ENCODE measurements at regions not wholly inside any gene's neighbourhood (a gene's known extent, or its start where the extent isn't known, plus 50 kb on each side); places are given as distances from the start of the nearest gene placed in this dataset.

DNA sequence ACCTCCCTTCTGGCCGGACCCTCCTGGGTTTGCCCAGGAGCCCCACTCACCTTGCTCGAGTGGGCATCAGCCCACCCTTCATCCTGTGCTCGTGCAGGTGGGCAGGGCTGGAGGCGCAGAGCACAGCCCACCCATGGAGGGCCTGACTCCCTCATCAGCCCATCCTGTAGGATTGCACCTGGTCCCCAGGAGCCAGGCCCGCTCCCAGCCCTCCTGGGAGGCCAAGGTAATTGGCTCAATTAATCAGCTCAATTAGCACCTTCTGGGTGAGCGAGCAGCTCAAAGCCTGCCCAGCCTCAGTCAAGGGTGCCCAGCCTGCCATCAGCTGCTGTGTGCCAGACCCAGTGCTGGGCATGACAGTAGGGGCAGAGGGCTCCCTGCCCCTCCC is 58.1 kb upstream of the NECTIN1 start:
- Histone ChIP-seq H3K4me3 (no peak overlapping the region), H3K9me2 (replicated peaks; ENCODE audit: insufficient read depth) (no peaks in the 10 kb centered on the region), H3K9me3 (ENCODE audit: low read depth) (no peaks in the 10 kb centered on the region), H3K79me2 (no peaks in the 10 kb centered on the region), H3K27me3 (no peaks in the 10 kb centered on the region), H3K27ac (no peak overlapping the region), H3K4me1 (ENCODE audit: insufficient read depth) (no peaks in the 10 kb centered on the region), H2AFZ (no peak overlapping the region), H4K20me1 (ENCODE audit: insufficient read depth, poor library complexity, severe bottlenecking) (no peaks in the 10 kb centered on the region), H3K4me2 (no peak overlapping the region), H3K36me3 (replicated peaks; ENCODE audit: insufficient read depth, low read depth) (no peaks in the 10 kb centered on the region)
- no peak for DNase-seq (ENCODE audit: low spot score)
- WGBS (ENCODE audit: low lambda C conversion rate, missing lambda C conversion rate), result 85% methylated on average over 6 of the region's 6 CpGs
- TF ChIP-seq EZH2 (IDR thresholded peaks at IDR 0.05; ENCODE audit: borderline replicate concordance), result no peak
- TF ChIP-seq CTCF (IDR thresholded peaks at IDR 0.05; ENCODE audit: poor library complexity), result no peak
- TF ChIP-seq EZH2phosphoT487 (IDR thresholded peaks at IDR 0.05; ENCODE audit: low read depth, severe bottlenecking, unreplicated experiment), result no peak

- no peaks in the 10 kb centered on the region for H3K9me2 ChIP-seq (replicated peaks; ENCODE audit: insufficient read depth)
- H3K4me1 ChIP-seq (ENCODE audit: insufficient read depth), result no peaks in the 10 kb centered on the region
- no peaks in the 10 kb centered on the region for H3K9me3 ChIP-seq (ENCODE audit: low read depth)
- no peak overlapping the region for H3K27ac ChIP-seq
- no peaks in the 10 kb centered on the region for H4K20me1 ChIP-seq (ENCODE audit: insufficient read depth, poor library complexity, severe bottlenecking)
- 90% methylated on average over 10 of the region's 10 CpGs for WGBS (ENCODE audit: low lambda C conversion rate, missing lambda C conversion rate)
- H3K4me2 ChIP-seq, result no peak overlapping the region
- no peak for DNase-seq (ENCODE audit: low spot score)
- no peaks in the 10 kb centered on the region for H3K27me3 ChIP-seq
- no peaks in the 10 kb centered on the region for H3K36me3 ChIP-seq (replicated peaks; ENCODE audit: insufficient read depth, low read depth)
- no peaks in the 10 kb centered on the region for H3K79me2 ChIP-seq
- no peak overlapping the region for H2AFZ ChIP-seq
- no peak for TF ChIP-seq EZH2phosphoT487 (IDR thresholded peaks at IDR 0.05; ENCODE audit: low read depth, severe bottlenecking, unreplicated experiment)
- no peak for TF ChIP-seq EZH2 (IDR thresholded peaks at IDR 0.05; ENCODE audit: borderline replicate concordance)
- no peak for TF ChIP-seq CTCF (IDR thresholded peaks at IDR 0.05; ENCODE audit: poor library complexity)
- no peak overlapping the region for H3K4me3 ChIP-seq
Measured at GRCh38 chr11:119786431-119787073, 57.6 kb upstream of the NECTIN1 start.

DNA sequence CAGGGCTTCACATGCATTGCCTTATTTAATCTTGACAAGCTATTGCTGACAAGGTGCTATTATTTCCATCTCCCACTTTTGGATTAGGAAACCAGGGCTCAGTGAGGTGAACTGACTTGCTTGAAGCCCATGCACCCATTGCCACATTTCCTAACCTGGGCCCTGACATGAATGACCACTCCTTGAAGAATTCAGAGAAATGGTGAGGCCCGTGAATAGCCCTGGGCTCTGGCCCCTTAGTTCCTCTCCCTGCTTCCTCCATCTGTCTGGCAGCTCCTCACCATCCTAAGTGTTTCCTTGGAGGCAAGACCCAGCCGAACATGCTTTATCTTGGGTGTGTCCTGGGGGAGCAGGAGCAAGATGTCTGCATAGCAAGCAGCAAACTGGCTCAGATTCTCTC is 56.1 kb upstream of the NECTIN1 start:
- no peaks in the 10 kb centered on the region for H3K4me1 ChIP-seq (ENCODE audit: insufficient read depth)
- H3K9me2 ChIP-seq (replicated peaks; ENCODE audit: insufficient read depth), result no peaks in the 10 kb centered on the region
- no peaks in the 10 kb centered on the region for H3K79me2 ChIP-seq
- H3K27ac ChIP-seq, result no peak overlapping the region
- no peak overlapping the region for H2AFZ ChIP-seq
- TF ChIP-seq CTCF (IDR thresholded peaks at IDR 0.05; ENCODE audit: poor library complexity) (no peak), EZH2phosphoT487 (IDR thresholded peaks at IDR 0.05; ENCODE audit: low read depth, severe bottlenecking, unreplicated experiment) (no peak), EZH2 (IDR thresholded peaks at IDR 0.05; ENCODE audit: borderline replicate concordance) (no peak)
- H3K36me3 ChIP-seq (replicated peaks; ENCODE audit: insufficient read depth, low read depth), result no peaks in the 10 kb centered on the region
- H3K9me3 ChIP-seq (ENCODE audit: low read depth), result no peaks in the 10 kb centered on the region
- H3K4me2 ChIP-seq, result no peak overlapping the region
- no peak for DNase-seq (ENCODE audit: low spot score)
- WGBS (ENCODE audit: low lambda C conversion rate, missing lambda C conversion rate), result 78% methylated on average over 2 of the region's 2 CpGs
- H3K4me3 ChIP-seq, result no peak overlapping the region
- no peaks in the 10 kb centered on the region for H4K20me1 ChIP-seq (ENCODE audit: insufficient read depth, poor library complexity, severe bottlenecking)
- H3K27me3 ChIP-seq, result no peaks in the 10 kb centered on the region

Data from hepatocyte (in vitro differentiated cells).